BE2C (cell line): ENCODE measurements at regions not wholly inside any gene's neighbourhood (a gene's known extent, or its start where the extent isn't known, plus 50 kb on each side); places are given as distances from the start of the nearest gene placed in this dataset.

Experiments
- DNase-seq: peaks from one replicate; pipeline ENCODE4 v3.0.0-alpha.2; 2020
- H3K27me3 ChIP-seq: fragments of 250-450 bp; sonication (Bioruptor Pico); 2 replicates; pipeline ENCODE4 v1.5.1; 2020; ENCODE audit warnings: mild to moderate bottlenecking
- H3K36me3 ChIP-seq: fragments of 250-450 bp; sonication (Bioruptor Pico); 2 replicates; pipeline ENCODE4 v1.5.1; 2020; ENCODE audit warnings: mild to moderate bottlenecking
- H3K4me1 ChIP-seq: fragments of 250-450 bp; sonication (Bioruptor Pico); 2 replicates; pipeline ENCODE4 v1.5.1; 2020
- H3K4me3 ChIP-seq: 2 replicates; pipeline ENCODE4 v1.5.1; 2011; ENCODE audit warnings: low read depth, low read length
- H3K9me3 ChIP-seq: fragments of 250-450 bp; sonication (Bioruptor Pico); 2 replicates; pipeline ENCODE4 v1.5.1; 2020
- TF ChIP-seq, protein P1 (sequence below): IDR thresholded peaks from 2 replicates; pipeline ENCODE4 v1.5.1; 2012; ENCODE audit warnings: mild to moderate bottlenecking, low read depth, low read length

DNA sequence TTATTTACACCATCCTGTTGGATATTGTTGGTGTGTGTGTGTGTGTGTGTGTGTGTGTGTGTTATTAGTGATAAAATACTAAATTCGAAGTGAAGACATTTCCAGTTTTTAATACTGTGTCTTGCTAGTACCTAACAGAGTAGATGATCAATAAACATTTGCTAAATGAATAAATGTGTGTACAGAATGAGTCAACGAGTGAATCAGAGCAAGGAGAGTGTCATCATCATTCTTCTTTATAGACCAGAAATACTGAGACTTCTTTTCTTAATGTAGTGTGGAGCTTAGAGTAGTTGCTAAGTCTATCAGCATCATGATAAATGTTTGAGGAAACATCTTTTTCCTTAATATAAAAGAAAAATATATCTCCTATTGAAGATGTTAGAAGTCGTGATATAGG is 169.7 kb upstream of the SATB2 start:
- Histone ChIP-seq H3K27me3 (no peaks in the 10 kb centered on the region), H3K4me3 (no peak overlapping the region), H3K9me3 (no peaks in the 10 kb centered on the region), H3K4me1 (no peaks in the 10 kb centered on the region), H3K36me3 (no peaks in the 10 kb centered on the region)
- DNase-seq, result no peak
- TF ChIP-seq, protein P1, sequence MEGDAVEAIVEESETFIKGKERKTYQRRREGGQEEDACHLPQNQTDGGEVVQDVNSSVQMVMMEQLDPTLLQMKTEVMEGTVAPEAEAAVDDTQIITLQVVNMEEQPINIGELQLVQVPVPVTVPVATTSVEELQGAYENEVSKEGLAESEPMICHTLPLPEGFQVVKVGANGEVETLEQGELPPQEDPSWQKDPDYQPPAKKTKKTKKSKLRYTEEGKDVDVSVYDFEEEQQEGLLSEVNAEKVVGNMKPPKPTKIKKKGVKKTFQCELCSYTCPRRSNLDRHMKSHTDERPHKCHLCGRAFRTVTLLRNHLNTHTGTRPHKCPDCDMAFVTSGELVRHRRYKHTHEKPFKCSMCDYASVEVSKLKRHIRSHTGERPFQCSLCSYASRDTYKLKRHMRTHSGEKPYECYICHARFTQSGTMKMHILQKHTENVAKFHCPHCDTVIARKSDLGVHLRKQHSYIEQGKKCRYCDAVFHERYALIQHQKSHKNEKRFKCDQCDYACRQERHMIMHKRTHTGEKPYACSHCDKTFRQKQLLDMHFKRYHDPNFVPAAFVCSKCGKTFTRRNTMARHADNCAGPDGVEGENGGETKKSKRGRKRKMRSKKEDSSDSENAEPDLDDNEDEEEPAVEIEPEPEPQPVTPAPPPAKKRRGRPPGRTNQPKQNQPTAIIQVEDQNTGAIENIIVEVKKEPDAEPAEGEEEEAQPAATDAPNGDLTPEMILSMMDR, result no peak

DNA sequence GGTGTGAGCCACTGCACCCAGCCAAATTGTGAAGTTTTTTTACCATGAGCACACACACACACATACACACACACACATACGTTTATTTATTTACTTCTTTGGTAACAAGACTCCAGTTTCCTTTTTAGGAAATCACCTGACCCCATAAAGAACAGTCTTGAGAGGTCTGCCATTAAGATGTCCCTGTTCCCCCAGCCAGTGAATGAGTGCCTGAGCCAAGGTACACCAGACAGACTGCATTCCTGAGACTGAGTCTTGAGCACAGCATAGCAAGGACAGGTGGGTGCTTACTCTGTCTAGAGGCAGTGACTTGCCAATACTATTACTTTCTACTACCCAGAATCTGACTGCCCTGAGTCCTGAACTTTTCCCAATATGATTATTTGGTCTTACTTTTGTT is 167.2 kb upstream of the SATB2 start:
- DNase-seq, result no peak
- TF ChIP-seq, protein P1, result no peak
- H3K36me3 ChIP-seq, result no peaks in the 10 kb centered on the region

DNA sequence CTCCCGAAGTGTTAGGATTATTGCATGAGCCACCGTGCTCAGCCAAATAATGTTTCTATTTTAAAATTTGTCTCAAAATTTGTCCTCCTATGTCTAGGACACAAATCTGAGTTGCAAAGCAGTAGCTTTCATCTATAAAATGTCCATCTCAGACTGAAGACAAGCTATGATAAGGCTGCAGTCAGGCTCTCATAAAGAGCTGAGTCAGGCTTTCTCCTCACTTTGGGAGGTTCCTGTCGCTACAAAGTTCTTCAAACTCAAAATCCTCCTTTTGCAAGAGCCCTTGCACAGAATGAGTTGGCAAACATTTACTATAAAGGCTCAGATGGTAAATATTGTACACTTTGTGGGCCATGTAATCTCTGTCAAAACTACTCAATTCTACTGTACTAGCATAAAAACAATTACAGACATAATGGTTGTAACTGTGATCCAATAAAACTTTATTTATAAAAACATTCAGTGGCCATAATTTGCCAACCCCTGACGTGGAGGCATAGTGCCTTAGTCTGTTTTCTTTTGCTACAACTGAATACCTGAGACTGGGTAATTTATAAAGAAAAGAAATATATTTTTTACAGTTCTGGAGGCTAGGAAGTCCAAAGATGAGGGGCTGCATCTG is 154.9 kb upstream of the SATB2 start:
- Histone ChIP-seq H3K4me3 (no peak overlapping the region), H3K36me3 (no peaks in the 10 kb centered on the region), H3K27me3 (no peaks in the 10 kb centered on the region; the same call in 1 of the 2 replicates), H3K4me1 (no peaks in the 10 kb centered on the region), H3K9me3 (no peaks in the 10 kb centered on the region)
- TF ChIP-seq, protein P1, result no peak
- DNase-seq, result no peak

More for the DNA sequence above, 167.2 kb upstream of the SATB2 start:
- Histone ChIP-seq H3K4me1 (no peaks in the 10 kb centered on the region), H3K9me3 (no peaks in the 10 kb centered on the region), H3K4me3 (no peak overlapping the region), H3K27me3 (no peaks in the 10 kb centered on the region)

DNA sequence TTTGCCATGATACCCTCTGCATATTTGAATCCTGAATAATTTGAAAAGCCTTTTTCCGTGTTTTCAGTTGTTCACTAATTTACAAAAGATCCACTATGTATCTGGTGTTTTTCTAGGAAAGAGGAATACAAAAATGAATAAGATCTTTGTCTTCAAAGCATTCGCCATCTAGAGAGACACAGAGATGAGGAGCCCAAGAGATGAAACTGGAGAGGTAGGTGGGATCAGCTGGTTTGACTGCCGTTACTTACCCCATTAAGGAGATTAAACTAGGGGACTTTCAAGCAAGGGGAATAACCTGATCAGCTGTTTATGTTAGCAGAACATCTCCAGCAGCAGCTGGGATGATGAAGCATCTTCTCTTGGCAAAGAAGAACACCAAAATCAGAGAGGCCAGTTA is 150.2 kb upstream of the SATB2 start:
- TF ChIP-seq, protein P1, result no peak
- no peak for DNase-seq
- Histone ChIP-seq H3K4me1 (no peaks in the 10 kb centered on the region), H3K9me3 (no peaks in the 10 kb centered on the region), H3K36me3 (no peaks in the 10 kb centered on the region), H3K27me3 (no peaks in the 10 kb centered on the region), H3K4me3 (no peak overlapping the region)

DNA sequence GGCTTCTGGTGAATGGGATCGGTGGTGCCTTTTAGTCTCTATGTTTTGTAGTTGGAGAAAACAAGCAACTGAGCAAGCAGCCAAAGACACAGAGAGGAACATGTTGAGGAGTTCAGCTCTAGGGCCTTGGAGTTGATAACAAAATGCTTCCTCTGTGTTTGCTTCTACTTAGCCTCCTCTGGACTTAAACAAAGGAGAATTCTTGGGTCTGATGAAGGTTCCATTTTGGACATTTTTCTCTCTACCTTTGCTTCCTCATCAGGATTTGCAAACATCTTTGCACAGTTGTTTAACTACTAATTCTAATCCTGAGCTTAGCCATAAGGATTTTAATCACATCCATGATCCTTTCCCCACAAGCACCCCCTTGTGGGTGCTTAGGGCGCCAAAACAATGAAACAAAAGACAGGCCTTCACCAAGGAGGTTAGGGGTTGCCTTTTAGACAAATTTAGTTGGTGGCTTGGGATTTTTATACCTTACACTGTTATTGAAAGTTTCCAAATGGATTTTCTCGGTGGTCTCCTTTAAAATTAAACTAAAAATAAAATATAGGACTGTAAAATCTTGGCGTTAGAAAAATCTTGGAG is 148.5 kb upstream of the SATB2 start:
- TF ChIP-seq, protein P1, result peak; percentile 49
- H3K36me3 ChIP-seq, result no peaks in the 10 kb centered on the region
- H3K4me1 ChIP-seq, result no peaks in the 10 kb centered on the region
- H3K9me3 ChIP-seq, result no peaks in the 10 kb centered on the region
- DNase-seq, result no peak
- no peaks in the 10 kb centered on the region for H3K27me3 ChIP-seq
- H3K4me3 ChIP-seq, result no peak overlapping the region

DNA sequence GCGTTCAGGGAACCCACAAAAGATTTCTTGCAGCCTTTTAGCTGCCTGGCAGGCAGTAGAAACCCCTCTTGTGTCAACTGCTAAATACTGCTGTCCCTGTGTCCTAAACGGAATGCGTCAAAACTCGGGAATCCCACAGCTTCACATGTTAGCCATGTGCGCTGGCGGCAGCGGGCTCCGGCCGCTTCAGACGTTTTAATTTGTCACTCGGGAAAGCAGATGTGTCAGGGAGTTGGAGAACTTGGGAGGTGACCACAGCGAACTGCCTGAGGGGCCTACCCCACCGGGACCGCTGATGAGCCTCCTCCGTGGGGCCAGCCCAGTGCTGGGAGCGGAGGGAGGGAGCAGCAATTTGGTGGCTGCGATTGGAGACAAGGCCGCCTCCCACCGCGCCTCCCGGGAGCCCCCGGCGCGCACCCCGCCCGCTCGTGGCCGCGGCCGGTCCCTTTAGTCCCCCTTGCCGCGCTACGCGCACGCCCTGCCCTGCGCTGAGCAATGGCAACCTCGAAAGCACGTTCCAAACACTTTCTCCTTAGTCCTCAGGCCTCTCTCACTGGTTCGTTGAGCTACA is 146.1 kb upstream of the SATB2 start:
- TF ChIP-seq, protein P1, result no peak
- DNase-seq, result no peak
- H3K4me3 ChIP-seq, result no peak overlapping the region
- H3K4me1 ChIP-seq, result no peaks in the 10 kb centered on the region
- H3K27me3 ChIP-seq, result no peaks in the 10 kb centered on the region
- H3K36me3 ChIP-seq, result no peaks in the 10 kb centered on the region
- no peaks in the 10 kb centered on the region for H3K9me3 ChIP-seq
